ENCODE measurements at regions not wholly inside any gene's neighbourhood (a gene's known extent, or its start where the extent isn't known, plus 50 kb on each side); places are given as distances from the start of the nearest gene placed in this dataset.

- DNase-seq (ENCODE audit: low read depth): no peak
Observed at GRCh38 chr2:111219285-111219684, 98.6 kb downstream of the BCL2L11 start.

- DNase-seq (ENCODE audit: low read depth): no peak
Observed at GRCh38 chr2:111219734-111220505, 99.2 kb downstream of the BCL2L11 start.

- DNase-seq (ENCODE audit: low read depth): no peak
Observed at GRCh38 chr2:111220962-111221361, 100.2 kb downstream of the BCL2L11 start.

- no peak for DNase-seq (ENCODE audit: low read depth)
Observed at GRCh38 chr2:111221701-111222100, 101.0 kb downstream of the BCL2L11 start.

- DNase-seq (ENCODE audit: low read depth): no peak
Observed at GRCh38 chr2:111222204-111222866, 101.6 kb downstream of the BCL2L11 start.

- no peak for DNase-seq (ENCODE audit: low read depth)
Observed at GRCh38 chr2:111225856-111226255, 105.1 kb downstream of the BCL2L11 start.

GRCh38 chr2:111226876-111227700, 106.4 kb downstream of the BCL2L11 start:
- no peak for DNase-seq (ENCODE audit: low read depth)

- no peak for DNase-seq (ENCODE audit: low read depth)
Observed at GRCh38 chr2:111227716-111228141, 107.0 kb downstream of the BCL2L11 start.

GRCh38 chr2:111231532-111232252, 111.0 kb downstream of the BCL2L11 start:
- no peak for DNase-seq (ENCODE audit: low read depth)

GRCh38 chr2:111235192-111236015, 114.7 kb downstream of the BCL2L11 start:
- no peak for DNase-seq (ENCODE audit: low read depth)

GRCh38 chr2:111236025-111236424, 115.3 kb downstream of the BCL2L11 start:
- DNase-seq (ENCODE audit: low read depth): no peak

- no peak for DNase-seq (ENCODE audit: low read depth)
Observed at GRCh38 chr2:111238296-111238695, 117.6 kb downstream of the BCL2L11 start.

- DNase-seq (ENCODE audit: low read depth): no peak
Observed at GRCh38 chr2:111239107-111239506, 118.4 kb downstream of the BCL2L11 start.

GRCh38 chr2:111239581-111240249, 119.0 kb downstream of the BCL2L11 start:
- no peak for DNase-seq (ENCODE audit: low read depth)

GRCh38 chr2:111243295-111243694, 122.6 kb downstream of the BCL2L11 start:
- no peak for DNase-seq (ENCODE audit: low read depth)

- DNase-seq (ENCODE audit: low read depth): no peak
Observed at GRCh38 chr2:111244864-111245263, 124.2 kb downstream of the BCL2L11 start.

- DNase-seq (ENCODE audit: low read depth): no peak
Observed at GRCh38 chr2:111246620-111247061, 125.9 kb downstream of the BCL2L11 start.

GRCh38 chr2:111247491-111247890, 126.8 kb downstream of the BCL2L11 start:
- no peak for DNase-seq (ENCODE audit: low read depth)

GRCh38 chr2:111249806-111250205, 129.1 kb downstream of the BCL2L11 start:
- no peak for DNase-seq (ENCODE audit: low read depth)

- no peak for DNase-seq (ENCODE audit: low read depth)
Observed at GRCh38 chr2:111250448-111251030, 129.8 kb downstream of the BCL2L11 start.
